GM12873 (cell line): ENCODE measurements at regions not wholly inside any gene's neighbourhood (a gene's known extent, or its start where the extent isn't known, plus 50 kb on each side); places are given as distances from the start of the nearest gene placed in this dataset.

ENCODE experiments used
- TF ChIP-seq, protein P1 (sequence below): IDR thresholded peaks from 2 replicates; pipeline ENCODE4 v1.5.1; 2012; ENCODE audit warnings: low read depth, mild to moderate bottlenecking, moderate library complexity, low read length, control low read depth; ENCODE audit not compliant: insufficient read depth; ENCODE audit errors: missing control alignments

DNA sequence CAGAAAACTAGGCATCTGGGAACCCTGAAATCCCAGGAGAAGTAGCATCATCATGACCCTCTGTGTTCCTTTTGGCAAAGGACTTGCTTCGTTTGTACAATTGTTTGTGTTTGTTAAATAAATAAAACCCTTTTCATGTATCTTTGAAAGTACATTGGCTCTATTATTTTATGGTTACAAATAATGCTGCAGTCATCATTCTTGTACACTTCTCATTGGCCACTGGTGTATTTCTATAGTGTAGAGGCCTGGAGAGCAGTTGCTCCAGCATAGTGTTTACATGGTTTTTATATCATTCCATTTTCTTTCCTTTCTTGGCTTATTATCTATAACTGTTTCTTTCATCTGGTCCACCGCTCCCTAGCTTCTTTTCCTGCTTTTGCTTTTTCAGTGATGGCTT lies 253.3 kb downstream of the FAM72C start:
- TF ChIP-seq, protein P1, sequence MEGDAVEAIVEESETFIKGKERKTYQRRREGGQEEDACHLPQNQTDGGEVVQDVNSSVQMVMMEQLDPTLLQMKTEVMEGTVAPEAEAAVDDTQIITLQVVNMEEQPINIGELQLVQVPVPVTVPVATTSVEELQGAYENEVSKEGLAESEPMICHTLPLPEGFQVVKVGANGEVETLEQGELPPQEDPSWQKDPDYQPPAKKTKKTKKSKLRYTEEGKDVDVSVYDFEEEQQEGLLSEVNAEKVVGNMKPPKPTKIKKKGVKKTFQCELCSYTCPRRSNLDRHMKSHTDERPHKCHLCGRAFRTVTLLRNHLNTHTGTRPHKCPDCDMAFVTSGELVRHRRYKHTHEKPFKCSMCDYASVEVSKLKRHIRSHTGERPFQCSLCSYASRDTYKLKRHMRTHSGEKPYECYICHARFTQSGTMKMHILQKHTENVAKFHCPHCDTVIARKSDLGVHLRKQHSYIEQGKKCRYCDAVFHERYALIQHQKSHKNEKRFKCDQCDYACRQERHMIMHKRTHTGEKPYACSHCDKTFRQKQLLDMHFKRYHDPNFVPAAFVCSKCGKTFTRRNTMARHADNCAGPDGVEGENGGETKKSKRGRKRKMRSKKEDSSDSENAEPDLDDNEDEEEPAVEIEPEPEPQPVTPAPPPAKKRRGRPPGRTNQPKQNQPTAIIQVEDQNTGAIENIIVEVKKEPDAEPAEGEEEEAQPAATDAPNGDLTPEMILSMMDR = no peak

DNA sequence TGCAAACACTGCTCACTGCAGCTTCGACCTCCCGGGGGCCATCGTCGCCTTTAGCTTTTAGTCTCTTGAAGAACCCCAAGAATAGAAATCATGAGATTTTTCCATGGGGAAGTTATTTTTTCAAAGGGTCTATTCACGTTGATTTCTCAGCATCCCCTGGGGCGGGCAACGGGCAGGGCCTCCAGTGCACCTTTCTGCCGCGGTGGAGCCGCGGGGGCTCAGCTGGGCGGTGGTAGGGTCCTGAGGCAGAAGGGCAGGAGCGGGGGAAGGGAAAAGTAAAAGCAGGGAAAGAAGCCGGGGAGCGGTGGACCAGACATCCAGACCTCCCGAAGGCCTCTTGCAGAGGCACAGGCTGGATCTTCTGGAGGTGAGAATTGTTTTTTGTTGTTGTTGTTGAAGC lies 253.8 kb downstream of the FAM72C start:
- TF ChIP-seq, protein P1 = no peak

DNA sequence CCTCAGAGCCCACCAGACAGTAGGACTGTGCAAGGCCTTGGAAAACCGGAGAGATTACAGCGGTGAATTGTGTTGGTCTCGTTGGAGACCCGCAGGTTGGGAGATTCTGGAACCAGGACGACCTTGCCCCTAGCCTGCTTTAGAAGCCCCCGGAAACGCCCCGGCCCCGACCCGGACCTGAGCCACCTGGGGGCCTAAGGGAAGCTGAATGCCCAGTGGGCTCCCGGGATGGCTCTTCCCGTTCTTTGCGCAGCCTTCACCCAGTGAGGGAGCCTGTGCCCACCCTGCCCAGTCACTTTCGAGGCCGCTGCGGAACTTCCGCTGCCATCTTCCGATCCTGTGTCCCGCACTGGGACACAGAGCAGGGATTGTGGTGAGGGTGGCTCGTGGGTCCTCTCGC lies 254.4 kb downstream of the FAM72C start:
- TF ChIP-seq, protein P1 = no peak

DNA sequence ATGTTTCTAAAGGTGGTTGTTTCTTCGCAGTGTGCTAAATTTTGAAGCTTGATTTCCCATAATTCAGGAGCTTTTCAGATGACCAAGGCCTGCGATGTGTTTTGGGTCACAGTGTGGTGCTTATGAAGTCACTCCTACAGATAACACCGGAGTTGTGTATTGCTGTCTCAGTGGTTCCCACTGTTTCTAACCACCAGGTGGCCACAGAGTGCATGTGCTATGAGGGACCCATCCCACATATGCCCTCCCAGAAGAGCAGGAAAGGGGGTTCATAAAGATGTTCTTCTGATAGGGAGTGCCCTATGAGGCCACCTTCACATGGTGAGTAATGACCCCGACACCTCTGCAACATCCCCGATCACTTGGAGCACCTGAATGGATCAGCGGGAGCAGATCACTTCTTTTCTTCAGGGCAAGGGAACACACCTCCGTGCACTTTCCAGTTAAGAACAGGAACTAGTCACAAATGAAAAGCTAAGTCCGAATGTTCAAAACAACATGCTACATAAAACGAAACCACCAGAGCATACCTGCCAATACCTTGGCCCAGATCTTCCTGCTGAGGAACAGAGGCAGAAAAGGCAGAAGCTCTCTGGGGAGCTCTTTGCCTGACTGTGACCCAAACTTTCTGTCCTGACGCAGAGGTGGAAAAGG lies 262.1 kb downstream of the FAM72C start:
- TF ChIP-seq, protein P1 = peak; percentile 46

DNA sequence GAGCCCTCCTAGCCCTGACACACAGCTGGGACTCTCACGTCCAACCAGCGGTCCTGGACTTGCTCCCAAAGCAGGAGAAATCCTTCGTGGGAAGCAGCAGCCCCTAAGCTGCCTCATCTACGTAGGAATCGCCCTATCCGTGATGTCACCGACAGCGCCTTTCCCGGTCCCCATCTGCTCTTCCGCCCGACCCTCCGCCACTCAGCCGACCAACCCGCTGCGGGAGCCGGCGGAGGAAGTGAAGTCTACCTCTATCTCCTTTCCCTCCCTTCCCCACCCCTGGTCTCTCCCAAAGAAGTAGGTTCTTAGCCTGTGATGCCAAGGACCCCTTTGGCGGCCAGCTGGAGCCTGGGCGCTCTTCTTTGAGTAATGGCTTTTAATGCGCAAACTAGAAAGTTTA lies 272.1 kb downstream of the FAM72C start:
- TF ChIP-seq, protein P1 = no peak

DNA sequence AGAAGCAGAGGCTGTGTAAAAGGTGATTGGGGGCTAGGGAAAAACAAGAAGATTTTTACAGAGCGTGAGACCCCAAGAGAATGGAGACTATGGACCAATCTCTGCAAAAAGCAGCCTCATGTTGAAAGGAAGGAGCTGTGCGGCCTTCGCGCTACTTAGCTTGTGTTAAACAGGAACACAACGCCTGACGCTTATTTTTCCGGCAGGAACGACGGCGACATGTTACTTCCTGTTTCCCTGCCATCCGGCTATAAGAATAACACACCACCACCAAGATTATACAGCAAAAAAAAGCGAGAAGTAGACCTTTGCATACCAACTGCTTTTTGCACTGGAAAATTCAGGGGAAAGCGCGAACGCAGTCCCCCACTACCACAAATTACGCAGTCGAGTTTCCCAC lies 272.7 kb downstream of the FAM72C start:
- TF ChIP-seq, protein P1 = no peak

DNA sequence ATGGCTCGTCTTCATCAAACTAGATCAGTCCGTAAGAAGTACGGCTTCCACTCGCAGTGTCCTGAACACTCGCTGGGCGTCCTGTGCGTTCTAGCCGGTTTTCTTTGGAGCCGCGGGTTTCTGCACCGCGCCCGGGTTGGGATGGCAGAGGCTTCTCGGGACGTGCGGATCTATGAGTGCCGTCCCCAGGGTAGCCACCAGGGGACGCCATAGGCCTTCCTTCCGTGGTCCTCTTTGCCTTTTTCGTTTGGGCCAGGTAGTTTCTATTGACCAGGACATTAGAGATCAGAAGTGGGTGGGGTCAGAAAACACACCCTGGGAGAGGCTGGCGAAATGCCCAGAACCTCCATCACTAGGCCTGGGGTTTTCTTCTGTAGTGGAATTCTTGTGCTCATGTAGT lies 273.8 kb downstream of the FAM72C start:
- TF ChIP-seq, protein P1 = peak; percentile 74
